SKM-1 (cell line): ENCODE measurements at regions not wholly inside any gene's neighbourhood (a gene's known extent, or its start where the extent isn't known, plus 50 kb on each side); places are given as distances from the start of the nearest gene placed in this dataset.
"Not testable (repeated sequence)": the region's sequence is repeated elsewhere in the genome, so short reads cannot be mapped to it uniquely, and the experiment has no call there.

Experiments used
- DNase-seq: peaks from one replicate; lab custom pipeline; 2025; ENCODE audit not compliant: unreplicated experiment; lab: John Stamatoyannopoulos, UW

- no peak for DNase-seq
Measured at GRCh38 chr17:64728041-64728695, 66.1 kb upstream of the SMURF2 start.

GRCh38 chr17:64726025-64726424 lies 63.9 kb upstream of the SMURF2 start:
- DNase-seq: not testable (repeated sequence)

- not testable (repeated sequence) for DNase-seq
Measured at GRCh38 chr17:64724246-64724645, 62.1 kb upstream of the SMURF2 start.

GRCh38 chr17:64723781-64724180 lies 61.7 kb upstream of the SMURF2 start:
- DNase-seq: no peak

- DNase-seq: not testable (repeated sequence)
Measured at GRCh38 chr17:64721556-64721955, 59.4 kb upstream of the SMURF2 start.

GRCh38 chr17:64720253-64720652 lies 58.1 kb upstream of the SMURF2 start:
- DNase-seq: not testable (repeated sequence)

GRCh38 chr17:64719517-64719916 lies 57.4 kb upstream of the SMURF2 start:
- not testable (repeated sequence) for DNase-seq

- DNase-seq: not testable (repeated sequence)
Measured at GRCh38 chr17:64718816-64719215, 56.7 kb upstream of the SMURF2 start.

GRCh38 chr17:64718058-64718457 lies 56.0 kb upstream of the SMURF2 start:
- DNase-seq: no peak

- DNase-seq: not testable (repeated sequence)
Measured at GRCh38 chr17:64716496-64716895, 54.4 kb upstream of the SMURF2 start.

- DNase-seq: not testable (repeated sequence)
Measured at GRCh38 chr17:64713786-64714185, 51.7 kb upstream of the SMURF2 start.

GRCh38 chr17:64712557-64713351 lies 50.6 kb upstream of the SMURF2 start:
- not testable (repeated sequence) for DNase-seq
